Choroid plexus epithelial cell (primary cell): ENCODE measurements at regions not wholly inside any gene's neighbourhood (a gene's known extent, or its start where the extent isn't known, plus 50 kb on each side); places are given as distances from the start of the nearest gene placed in this dataset.

Experiments
- DNase-seq: peaks from one replicate; pipeline ENCODE4 v3.0.0-alpha.2; 2010; ENCODE audit warnings: low read depth
- H3K4me3 ChIP-seq: 2 replicates; pipeline ENCODE4 v1.5.1; 2011; ENCODE audit warnings: low read depth, mild to moderate bottlenecking, control low read depth, low read length, moderate library complexity
- TF ChIP-seq, protein P1 (sequence below): conservative IDR thresholded peaks from 2 replicates; pipeline ENCODE4 v1.5.1; 2011; ENCODE audit warnings: low read depth, mild to moderate bottlenecking, control low read depth, inconsistent platforms, low read length, moderate library complexity

DNA sequence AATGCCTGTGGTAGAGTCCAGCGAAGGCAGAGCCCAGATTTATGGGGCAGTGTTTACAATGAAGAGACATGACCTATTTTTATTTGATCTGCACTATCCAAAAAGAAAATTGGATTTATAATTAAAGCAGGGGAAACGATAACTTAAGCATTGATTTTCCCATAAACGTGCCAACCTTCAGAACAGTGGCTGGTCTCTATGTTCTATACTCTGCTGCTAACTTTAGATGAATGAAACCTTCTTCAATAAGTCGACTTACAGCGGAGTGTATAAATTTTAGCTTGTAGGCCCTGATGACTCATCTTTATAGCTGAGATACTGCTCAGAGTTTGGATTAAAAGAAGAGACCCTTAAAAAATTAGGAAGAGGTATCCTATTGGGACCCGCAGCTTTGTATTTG is 452.6 kb downstream of the TLR4 start:
- H3K4me3 ChIP-seq, result no peak overlapping the region
- no peak for DNase-seq
- TF ChIP-seq, protein P1, sequence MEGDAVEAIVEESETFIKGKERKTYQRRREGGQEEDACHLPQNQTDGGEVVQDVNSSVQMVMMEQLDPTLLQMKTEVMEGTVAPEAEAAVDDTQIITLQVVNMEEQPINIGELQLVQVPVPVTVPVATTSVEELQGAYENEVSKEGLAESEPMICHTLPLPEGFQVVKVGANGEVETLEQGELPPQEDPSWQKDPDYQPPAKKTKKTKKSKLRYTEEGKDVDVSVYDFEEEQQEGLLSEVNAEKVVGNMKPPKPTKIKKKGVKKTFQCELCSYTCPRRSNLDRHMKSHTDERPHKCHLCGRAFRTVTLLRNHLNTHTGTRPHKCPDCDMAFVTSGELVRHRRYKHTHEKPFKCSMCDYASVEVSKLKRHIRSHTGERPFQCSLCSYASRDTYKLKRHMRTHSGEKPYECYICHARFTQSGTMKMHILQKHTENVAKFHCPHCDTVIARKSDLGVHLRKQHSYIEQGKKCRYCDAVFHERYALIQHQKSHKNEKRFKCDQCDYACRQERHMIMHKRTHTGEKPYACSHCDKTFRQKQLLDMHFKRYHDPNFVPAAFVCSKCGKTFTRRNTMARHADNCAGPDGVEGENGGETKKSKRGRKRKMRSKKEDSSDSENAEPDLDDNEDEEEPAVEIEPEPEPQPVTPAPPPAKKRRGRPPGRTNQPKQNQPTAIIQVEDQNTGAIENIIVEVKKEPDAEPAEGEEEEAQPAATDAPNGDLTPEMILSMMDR, result no peak

DNA sequence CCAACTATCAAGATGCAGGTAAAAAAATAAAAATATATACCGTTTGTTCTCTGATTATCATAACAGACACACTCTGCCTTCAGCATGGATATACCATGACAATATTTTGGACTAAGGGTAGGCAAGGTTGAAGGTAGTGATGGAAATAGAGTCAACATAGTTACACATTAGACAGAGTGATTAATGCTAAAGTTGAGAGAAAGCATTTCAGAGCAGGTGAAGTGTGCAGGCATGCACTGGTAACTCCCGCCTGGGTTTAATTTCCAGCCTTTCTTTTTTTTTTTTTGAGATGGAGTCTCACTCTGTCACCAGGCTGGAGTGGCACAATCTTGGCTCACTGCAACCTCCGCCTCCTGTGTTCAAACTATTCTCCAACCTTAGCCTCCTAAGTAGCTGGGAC is 458.5 kb downstream of the TLR4 start:
- TF ChIP-seq, protein P1, result no peak
- no peak overlapping the region for H3K4me3 ChIP-seq
- no peak for DNase-seq

DNA sequence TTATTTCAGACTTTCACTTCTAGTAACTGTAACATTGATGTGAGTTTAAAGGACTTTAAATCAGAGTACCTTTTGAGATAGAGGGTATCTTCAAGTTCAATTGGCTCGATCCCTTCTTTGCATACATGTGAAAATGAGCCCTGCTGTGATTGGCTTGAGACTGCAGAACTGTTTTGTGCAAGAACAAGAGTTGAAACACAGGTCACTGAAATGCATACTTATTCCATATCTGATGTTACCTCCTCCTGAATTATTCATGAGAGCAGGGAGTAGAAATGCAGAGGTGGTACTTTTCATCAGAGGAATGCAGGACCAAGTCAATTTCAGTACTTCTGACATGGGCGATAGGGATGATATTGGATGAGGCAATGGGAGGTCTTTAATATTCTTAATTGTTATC is 459.5 kb downstream of the TLR4 start:
- TF ChIP-seq, protein P1, result no peak
- no peak for DNase-seq

DNA sequence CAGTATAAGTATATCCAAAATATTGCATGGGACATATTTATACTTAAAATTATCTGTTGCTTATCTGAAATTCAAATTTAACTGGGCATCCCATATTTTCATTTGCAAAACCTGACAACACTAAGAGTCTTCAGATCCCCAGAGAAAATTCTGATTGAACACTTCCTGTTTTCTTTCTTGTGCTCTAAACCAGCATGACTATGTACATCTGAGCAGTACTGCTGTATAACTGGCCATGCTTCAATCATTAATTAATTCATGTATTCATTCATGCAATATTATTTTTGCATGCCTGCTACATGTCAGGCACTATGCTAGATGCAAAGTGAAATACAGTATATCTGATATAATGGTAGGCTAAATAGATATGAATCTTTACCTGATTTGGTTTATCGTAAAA is 461.2 kb downstream of the TLR4 start:
- TF ChIP-seq, protein P1, result no peak
- no peak for DNase-seq
- H3K4me3 ChIP-seq, result no peak overlapping the region

More for the DNA sequence above, 459.5 kb downstream of the TLR4 start:
- H3K4me3 ChIP-seq, result no peak overlapping the region

DNA sequence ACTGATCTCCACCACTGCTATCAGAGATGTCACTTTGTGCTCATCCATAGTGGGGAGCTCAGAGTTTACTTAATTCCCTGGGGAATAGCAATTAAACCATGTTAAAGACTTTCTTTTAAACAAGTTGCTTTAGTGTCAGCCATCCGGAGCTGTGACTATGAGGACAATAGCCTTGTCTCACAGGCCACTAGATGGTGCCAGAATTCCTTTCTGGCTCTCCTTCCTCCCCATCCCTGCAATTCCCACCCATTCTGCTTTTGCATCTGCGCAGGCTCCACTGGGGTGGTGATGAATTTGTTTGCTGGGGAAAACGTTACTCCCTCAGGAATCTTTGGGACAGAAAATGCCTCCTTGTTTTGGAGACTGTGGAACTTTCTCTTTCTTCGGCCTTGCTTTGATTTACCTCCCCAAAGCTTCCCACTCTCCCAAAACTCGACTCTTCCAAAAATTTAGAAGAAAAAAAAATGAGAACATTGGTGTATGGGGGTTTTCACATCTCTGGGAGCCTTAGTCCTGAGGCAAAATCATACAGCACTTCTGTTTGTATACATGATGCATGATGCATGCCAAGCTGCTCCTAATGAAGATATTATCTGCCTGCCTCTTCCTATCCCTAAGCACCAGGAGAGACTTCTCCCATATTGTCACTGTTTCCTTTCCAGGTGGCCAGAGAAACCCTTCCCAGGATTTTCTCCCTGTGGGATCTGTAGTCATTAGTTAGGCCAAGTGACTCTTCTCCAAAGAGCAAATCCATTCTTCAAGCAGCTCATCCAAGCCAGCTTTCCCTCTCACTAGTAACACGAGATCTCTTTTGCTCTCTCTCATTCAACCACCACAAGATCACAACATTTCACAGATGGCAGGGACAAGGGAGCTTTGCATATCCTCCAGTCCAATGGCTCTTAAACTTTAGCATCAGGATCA is 466.1 kb downstream of the TLR4 start:
- DNase-seq, result peak; percentile 61
- H3K4me3 ChIP-seq, result no peak overlapping the region
- TF ChIP-seq, protein P1, result peak; percentile 78

DNA sequence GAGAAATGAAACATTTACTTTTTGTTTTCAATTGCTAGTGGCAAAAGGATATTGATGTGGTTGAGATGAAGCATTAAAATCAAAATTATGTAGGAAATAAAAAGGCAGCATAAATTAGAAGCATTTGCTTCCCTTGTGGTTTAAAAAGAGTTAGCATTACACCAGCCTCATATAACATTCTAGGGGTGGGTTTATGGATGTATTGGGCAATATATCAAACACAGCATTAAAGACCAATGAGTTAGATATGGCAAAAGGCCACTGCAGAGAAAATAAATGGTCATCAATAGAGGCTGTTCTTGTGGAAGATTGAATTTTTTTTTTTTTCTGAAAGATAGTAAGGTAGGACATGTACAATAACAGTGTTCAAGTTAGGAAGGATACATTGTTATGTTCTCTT is 473.0 kb downstream of the TLR4 start:
- no peak for DNase-seq
- TF ChIP-seq, protein P1, result no peak
- H3K4me3 ChIP-seq, result no peak overlapping the region

DNA sequence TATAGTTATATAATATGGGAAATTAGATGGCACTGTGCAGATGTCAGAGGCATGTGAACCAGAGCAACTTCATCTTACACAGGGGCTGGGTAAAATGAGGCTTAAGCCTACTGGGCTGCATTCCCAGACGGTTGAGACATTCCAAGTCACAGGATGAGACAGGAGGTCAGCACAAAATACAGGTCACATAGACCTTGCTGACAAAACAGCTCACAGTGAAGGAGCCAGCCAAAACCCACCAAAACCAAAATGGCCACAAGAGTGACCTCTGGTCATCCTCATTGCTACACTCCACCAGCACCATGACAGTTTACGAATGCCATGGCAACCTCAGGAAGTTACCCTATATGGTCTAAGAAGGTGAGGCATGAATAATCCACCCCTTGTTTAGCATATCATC is 479.4 kb downstream of the TLR4 start:
- no peak overlapping the region for H3K4me3 ChIP-seq
- TF ChIP-seq, protein P1, result no peak
- DNase-seq, result no peak
